H1 (cell line): ENCODE measurements at regions not wholly inside any gene's neighbourhood (a gene's known extent, or its start where the extent isn't known, plus 50 kb on each side); places are given as distances from the start of the nearest gene placed in this dataset.

ENCODE experiments used
- CTCF ChIA-PET: fragments of 300-600 bp; sonication (Branson Sonifier 250); formaldehyde crosslinking; loops from one replicate; lab custom pipeline; 2021; ENCODE audit not compliant: partially characterized antibody; lab: Charles Lee
- POLR2A ChIA-PET: fragments of 300-600 bp; sonication (Branson Sonifier 250); formaldehyde crosslinking; loops from one replicate; lab custom pipeline; 2021; ENCODE audit warnings: inconsistent platforms; ENCODE audit not compliant: partially characterized antibody; lab: Charles Lee
- DNase-seq, 2 experiments: peaks; one replicate each; pipeline versions ENCODE4 v3.0.0 to v3.0.0-alpha.2; 2010 to 2022; ENCODE audit warnings: low spot score in 2 of 2, low read depth in 1 of 2, mixed read lengths in 1 of 2
- FAIRE-seq: peaks from 2 replicates; lab custom pipeline; 2011; peaks lifted over from hg19 to GRCh38; lab: Jason Lieb, UNC
- H2AFZ ChIP-seq: 2 replicates; pipeline ENCODE4 v1.8.1; 2012; ENCODE audit warnings: low read length, inconsistent platforms
- H2AK5ac ChIP-seq: 2 replicates; pipeline ENCODE4 v1.6.1; 2013; ENCODE audit warnings: low read depth, low read length
- H2BK120ac ChIP-seq: replicated peaks from 2 replicates; pipeline ENCODE3; 2013; ENCODE audit warnings: low read depth, low read length, inconsistent platforms
- H2BK12ac ChIP-seq: 2 replicates; pipeline ENCODE4 v1.6.1; 2013; ENCODE audit warnings: low read depth, low read length
- H2BK15ac ChIP-seq: 2 replicates; pipeline ENCODE4 v1.6.1; 2013; ENCODE audit warnings: low read length
- H2BK20ac ChIP-seq: 2 replicates; pipeline ENCODE4 v1.6.1; 2013; ENCODE audit warnings: low read length
- H2BK5ac ChIP-seq: 2 replicates; pipeline ENCODE4 v1.6.1; 2013; ENCODE audit warnings: low read depth, low read length
- H3K14ac ChIP-seq: 2 replicates; pipeline ENCODE4 v1.6.1; 2013; ENCODE audit warnings: inconsistent platforms; ENCODE audit not compliant: insufficient read length
- H3K18ac ChIP-seq: 2 replicates; pipeline ENCODE4 v1.6.1; 2013; ENCODE audit warnings: low read length; ENCODE audit errors: extremely low read depth
- H3K23ac ChIP-seq: 2 replicates; pipeline ENCODE4 v1.6.1; 2013; ENCODE audit warnings: inconsistent platforms; ENCODE audit not compliant: insufficient read length
- H3K23me2 ChIP-seq: 2 replicates; pipeline ENCODE4 v1.6.1; 2013; ENCODE audit warnings: low read depth, low read length
- H3K27ac ChIP-seq: 2 replicates; pipeline ENCODE4 v1.6.1; 2011; ENCODE audit warnings: low read depth, low read length, inconsistent platforms
- H3K27me3 ChIP-seq, 4 experiments: replicated peaks in 1 of 4; 1 replicate in 1 of 4; 2 replicates in 3 of 4; pipeline versions ENCODE4 v1.6.1 to v1.8.1; 2011 to 2013; ENCODE audit warnings: low read length in 3 of 4, mild to moderate bottlenecking in 3 of 4, inconsistent platforms in 2 of 4, mixed read lengths in 2 of 4, moderate library complexity in 1 of 4; ENCODE audit not compliant: control insufficient read depth in 3 of 4, insufficient read depth in 3 of 4; ENCODE audit errors: extremely low read depth in 1 of 4
- H3K36me3 ChIP-seq, 4 experiments: 2 replicates each; pipeline versions ENCODE4 v1.6.1 to v1.8.1; 2011 to 2013; ENCODE audit warnings: mild to moderate bottlenecking in 4 of 4, low read length in 3 of 4, moderate library complexity in 2 of 4, control low read depth in 1 of 4, inconsistent platforms in 1 of 4; ENCODE audit not compliant: insufficient read depth in 4 of 4, control insufficient read depth in 2 of 4
- H3K4ac ChIP-seq: replicated peaks from 2 replicates; pipeline ENCODE3; 2013; ENCODE audit warnings: low read length, low read depth, mixed read lengths, inconsistent platforms; ENCODE audit not compliant: insufficient read length
- H3K4me1 ChIP-seq, 4 experiments: replicated peaks in 1 of 4; 1 replicate in 1 of 4; 2 replicates in 3 of 4; pipeline versions ENCODE4 v1.6.1 to v1.8.1; 2011 to 2013; ENCODE audit warnings: low read length in 3 of 4, inconsistent platforms in 2 of 4, mixed read lengths in 1 of 4; ENCODE audit not compliant: insufficient read depth in 4 of 4, control insufficient read depth in 3 of 4
- H3K4me2 ChIP-seq, 2 experiments: 2 replicates each; pipeline versions ENCODE4 v1.6.1 to v1.8.1; 2011 to 2013; ENCODE audit warnings: low read depth in 2 of 2, low read length in 2 of 2, control low read depth in 1 of 2, inconsistent platforms in 1 of 2, mild to moderate bottlenecking in 1 of 2; ENCODE audit not compliant: insufficient read depth in 1 of 2
- H3K4me3 ChIP-seq, 4 experiments: fragments of 200-600, 300-600 bp in 1 of 4; sonication (generic), shearing (Covaris generic), sonication (Bioruptor Twin) in 1 of 4; 2 replicates each; pipeline versions ENCODE4 v1.5.1 to v1.8.1; 2011 to 2016; ENCODE audit warnings: low read length in 4 of 4, low read depth in 3 of 4, control low read depth in 2 of 4, inconsistent platforms in 2 of 4, mild to moderate bottlenecking in 2 of 4, mixed read lengths in 1 of 4, moderate library complexity in 1 of 4; ENCODE audit not compliant: insufficient read depth in 2 of 4; ENCODE audit errors: extremely low read depth in 1 of 4
- H3K56ac ChIP-seq: replicated peaks from 2 replicates; pipeline ENCODE3; 2013; ENCODE audit warnings: low read depth, mild to moderate bottlenecking, mixed read lengths, low read length, inconsistent platforms; ENCODE audit not compliant: insufficient read length
- H3K79me1 ChIP-seq: 2 replicates; pipeline ENCODE4 v1.6.1; 2013; ENCODE audit warnings: low read depth, low read length, control low read depth
- H3K79me2 ChIP-seq, 2 experiments: 2 replicates each; pipeline versions ENCODE4 v1.6.1 to v1.8.1; 2012 to 2013; ENCODE audit warnings: low read length in 2 of 2, mild to moderate bottlenecking in 2 of 2, inconsistent platforms in 1 of 2; ENCODE audit not compliant: insufficient read depth in 2 of 2, control insufficient read depth in 1 of 2
- H3K9ac ChIP-seq, 4 experiments: replicated peaks in 1 of 4; 1 replicate in 1 of 4; 2 replicates in 3 of 4; pipeline versions ENCODE4 v1.6.1 to v1.8.1; 2011 to 2013; ENCODE audit warnings: low read depth in 3 of 4, low read length in 3 of 4, control low read depth in 2 of 4, mild to moderate bottlenecking in 2 of 4, moderate library complexity in 2 of 4, inconsistent platforms in 1 of 4; ENCODE audit errors: extremely low read depth in 1 of 4
- H3K9me3 ChIP-seq, 2 experiments: 2 replicates each; pipeline versions ENCODE4 v1.6.1 to v1.8.1; 2012 to 2013; ENCODE audit warnings: mild to moderate bottlenecking in 2 of 2, moderate library complexity in 2 of 2, control low read depth in 1 of 2, inconsistent platforms in 1 of 2, low read depth in 1 of 2, low read length in 1 of 2, mixed read lengths in 1 of 2; ENCODE audit not compliant: insufficient read depth in 2 of 2
- H4K20me1 ChIP-seq, 2 experiments: replicated peaks in 1 of 2; 2 replicates each; pipeline versions ENCODE3 to v1.8.1; 2011 to 2013; ENCODE audit warnings: inconsistent platforms in 2 of 2, low read length in 2 of 2, mild to moderate bottlenecking in 1 of 2; ENCODE audit not compliant: insufficient read depth in 2 of 2, control insufficient read depth in 1 of 2
- H4K5ac ChIP-seq: 2 replicates; pipeline ENCODE4 v1.6.1; 2013; ENCODE audit warnings: low read length, low read depth, mixed read lengths, inconsistent platforms; ENCODE audit not compliant: insufficient read length
- H4K8ac ChIP-seq: 2 replicates; pipeline ENCODE4 v1.8.0; 2013; ENCODE audit warnings: mild to moderate bottlenecking, moderate library complexity, low read length, inconsistent platforms; ENCODE audit not compliant: insufficient read depth; ENCODE audit errors: extremely low read depth
- H4K91ac ChIP-seq: replicated peaks from 2 replicates; pipeline ENCODE3; 2013; ENCODE audit warnings: low read length, mixed read lengths, inconsistent platforms; ENCODE audit not compliant: insufficient read length
- CEBPB ChIP-seq: IDR thresholded peaks from 2 replicates; pipeline ENCODE4 v1.6.1; 2012; ENCODE audit warnings: low read depth, low read length
- JUND ChIP-seq: IDR thresholded peaks from 2 replicates; pipeline ENCODE4 v1.6.1; 2011; ENCODE audit warnings: mild to moderate bottlenecking, improper control_type of control experiment, low read length
- RFX5 ChIP-seq: IDR thresholded peaks from 2 replicates; pipeline ENCODE4 v1.6.1; 2011; ENCODE audit warnings: low read depth, low read length, improper control_type of control experiment, borderline replicate concordance
- SRF ChIP-seq: IDR thresholded peaks from 2 replicates; pipeline ENCODE4 v1.6.1; 2011; ENCODE audit warnings: mild to moderate bottlenecking, low read depth, low read length, moderate library complexity
- TCF12 ChIP-seq: IDR thresholded peaks from 2 replicates; pipeline ENCODE4 v1.6.1; 2011; ENCODE audit warnings: low read depth, mild to moderate bottlenecking, low read length
- WGBS, 2 experiments: shearing (Covaris generic) in 1 of 2; methylation state at CpG; one replicate each; pipeline versions ENCODE4 v1.1.6 to v1.1.7; 2013 to 2015; ENCODE audit warnings: low lambda C conversion rate in 2 of 2, mixed read lengths in 2 of 2, inconsistent platforms in 1 of 2, low coverage in 1 of 2, missing lambda C conversion rate in 1 of 2; ENCODE audit not compliant: insufficient replicate concordance in 2 of 2, insufficient coverage in 1 of 2, insufficient read length in 1 of 2; ENCODE audit errors: extremely low coverage in 1 of 2, missing lambda C conversion rate in 1 of 2; 5-methylcytosine and 5-hydroxymethylcytosine counted together

GRCh38 chr10:78331391-78331922 is 297.8 kb downstream of the RPS24 start:
- H4K8ac ChIP-seq, result no peak overlapping the region
- DNase-seq (peak in 1 of 2 experiments; percentile 33), FAIRE-seq (no peak)
- TF ChIP-seq CEBPB (no peak), SRF (no peak), RFX5 (no peak), JUND (no peak), TCF12 (no peak)
- no peak overlapping the region for H3K23ac ChIP-seq
- peaks cover 0 to 2% of the 10 kb centered on the region in 2 experiments; a peak in 1 of 4 replicates for H3K9me3 ChIP-seq
- H2BK20ac ChIP-seq, result no peak overlapping the region
- no peaks in the 10 kb centered on the region for H3K79me1 ChIP-seq
- no peak overlapping the region for H3K14ac ChIP-seq
- H2AK5ac ChIP-seq, result no peak overlapping the region
- no peak overlapping the region for H3K4me2 ChIP-seq
- no peaks in the 10 kb centered on the region for H3K79me2 ChIP-seq
- no peaks in the 10 kb centered on the region for H3K27me3 ChIP-seq
- no peak overlapping the region for H3K4me3 ChIP-seq
- H3K56ac ChIP-seq, result no peak overlapping the region
- H2BK120ac ChIP-seq, result no peak overlapping the region
- H3K4me1 ChIP-seq, result peaks cover 0 to 3% (median 0%) of the 10 kb centered on the region in 4 experiments; a peak in 2 of 7 replicates
- ChIA-PET CTCF (no interaction called here), POLR2A (no interaction called here)
- no peak overlapping the region for H3K4ac ChIP-seq
- H3K27ac ChIP-seq, result no peak overlapping the region
- H2BK12ac ChIP-seq, result no peak overlapping the region
- H2BK5ac ChIP-seq, result no peak overlapping the region
- no peak overlapping the region for H4K5ac ChIP-seq
- 0 out of 2 replicates have a peak overlapping the region, but pooled peaks have one; percentile 29 for H2BK15ac ChIP-seq
- no peak overlapping the region for H2AFZ ChIP-seq
- 77% methylated on average over 6 of the region's 6 CpGs; no CpG with 5 or more reads in 1 of the 2 experiments for WGBS, 2 experiments
- no peaks in the 10 kb centered on the region for H3K36me3 ChIP-seq
- no peaks in the 10 kb centered on the region for H3K23me2 ChIP-seq
- H3K18ac ChIP-seq, result no peak overlapping the region
- H4K91ac ChIP-seq, result no peak overlapping the region
- H3K9ac ChIP-seq, result no peak overlapping the region
- H4K20me1 ChIP-seq, result no peaks in the 10 kb centered on the region
